Medulla oblongata (tissue), 1 donor: ENCODE measurements at regions not wholly inside any gene's neighbourhood (a gene's known extent, or its start where the extent isn't known, plus 50 kb on each side); places are given as distances from the start of the nearest gene placed in this dataset.
A peak's percentile ranks its signal among the peaks of the same experiment; 100 is the strongest.
"Not testable (repeated sequence)": the region's sequence is repeated elsewhere in the genome, so short reads cannot be mapped to it uniquely, and the experiment has no call there.

ENCODE experiments used
- DNase-seq: peaks from one replicate; pipeline ENCODE4 v3.0.0-alpha.2; 2015; ENCODE audit errors: extremely low spot score

- DNase-seq: no peak
These were observed 128.8 kb downstream of the LMNTD1 start for GRCh38 chr12:25424211-25424731.

- no peak for DNase-seq
These were observed 129.6 kb downstream of the LMNTD1 start for GRCh38 chr12:25423355-25424050.

GRCh38 chr12:25422241-25422640 is 130.8 kb downstream of the LMNTD1 start:
- no peak for DNase-seq

- no peak for DNase-seq
These were observed 131.4 kb downstream of the LMNTD1 start for GRCh38 chr12:25421651-25422167.

- no peak for DNase-seq
These were observed 133.0 kb downstream of the LMNTD1 start for GRCh38 chr12:25420116-25420515.

GRCh38 chr12:25419595-25419994 is 133.5 kb downstream of the LMNTD1 start:
- no peak for DNase-seq

GRCh38 chr12:25417071-25417470 is 136.0 kb downstream of the LMNTD1 start:
- DNase-seq: no peak

- DNase-seq: no peak
These were observed 136.6 kb downstream of the LMNTD1 start for GRCh38 chr12:25416516-25416915.

GRCh38 chr12:25415004-25415403 is 138.1 kb downstream of the LMNTD1 start:
- no peak for DNase-seq

GRCh38 chr12:25412735-25413134 is 140.3 kb downstream of the LMNTD1 start:
- DNase-seq: no peak

- DNase-seq: no peak
These were observed 148.1 kb downstream of the LMNTD1 start for GRCh38 chr12:25404955-25405354.

GRCh38 chr12:25401547-25402345 is 151.0 kb upstream of the KRAS start:
- no peak for DNase-seq

GRCh38 chr12:25397001-25397400 is 146.3 kb upstream of the KRAS start:
- no peak for DNase-seq

- DNase-seq: no peak
These were observed 144.5 kb upstream of the KRAS start for GRCh38 chr12:25395227-25395626.

- not testable (repeated sequence) for DNase-seq
These were observed 144.0 kb upstream of the KRAS start for GRCh38 chr12:25394775-25395174.

GRCh38 chr12:25394025-25394424 is 143.3 kb upstream of the KRAS start:
- no peak for DNase-seq

- not testable (repeated sequence) for DNase-seq
These were observed 140.6 kb upstream of the KRAS start for GRCh38 chr12:25391346-25391745.

- DNase-seq: no peak
These were observed 137.5 kb upstream of the KRAS start for GRCh38 chr12:25388183-25388582.

GRCh38 chr12:25387732-25388050 is 137.0 kb upstream of the KRAS start:
- DNase-seq: no peak

GRCh38 chr12:25386831-25387731 is 136.4 kb upstream of the KRAS start:
- DNase-seq: peak; percentile 97

GRCh38 chr12:25384893-25385248 is 134.1 kb upstream of the KRAS start:
- DNase-seq: peak; percentile 14
